ENCODE measurements at regions not wholly inside any gene's neighbourhood (a gene's known extent, or its start where the extent isn't known, plus 50 kb on each side); places are given as distances from the start of the nearest gene placed in this dataset.

- DNase-seq (ENCODE audit: extremely low read depth, low read depth): no peak
Measured at GRCh38 chr4:80124246-80125211, 51.5 kb upstream of the ANTXR2 start.

Data from NCI-H460 (cell line).